ENCODE measurements at regions not wholly inside any gene's neighbourhood (a gene's known extent, or its start where the extent isn't known, plus 50 kb on each side); places are given as distances from the start of the nearest gene placed in this dataset.

DNA sequence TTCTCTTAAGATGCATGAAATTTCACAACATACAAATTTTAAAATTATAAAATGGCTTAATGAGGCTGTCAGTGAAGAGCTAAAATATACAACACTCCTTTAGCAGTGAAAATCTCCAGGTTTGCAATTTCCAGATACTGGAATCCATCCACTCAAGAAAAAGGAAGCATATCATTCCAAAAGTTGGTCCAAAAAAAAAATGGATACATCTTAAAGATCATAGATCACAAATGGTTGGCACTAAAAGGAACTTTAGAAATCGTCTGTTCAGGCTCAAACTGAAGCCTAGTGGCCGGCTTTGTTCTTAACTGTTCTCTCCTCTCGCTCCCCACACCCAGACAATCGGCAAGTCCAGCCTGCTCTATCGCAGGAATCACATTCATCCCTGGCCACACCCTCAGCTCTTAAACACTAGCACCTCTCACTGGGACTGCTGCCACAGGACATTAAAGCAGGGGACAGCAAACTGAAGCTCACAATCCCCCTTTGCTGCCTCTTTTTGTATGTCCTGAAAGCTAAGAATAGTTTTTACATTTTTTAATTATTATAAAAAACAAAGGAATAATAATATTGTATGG, 130.3 kb upstream of the CDIN1 start:
- TF ChIP-seq, protein P1, sequence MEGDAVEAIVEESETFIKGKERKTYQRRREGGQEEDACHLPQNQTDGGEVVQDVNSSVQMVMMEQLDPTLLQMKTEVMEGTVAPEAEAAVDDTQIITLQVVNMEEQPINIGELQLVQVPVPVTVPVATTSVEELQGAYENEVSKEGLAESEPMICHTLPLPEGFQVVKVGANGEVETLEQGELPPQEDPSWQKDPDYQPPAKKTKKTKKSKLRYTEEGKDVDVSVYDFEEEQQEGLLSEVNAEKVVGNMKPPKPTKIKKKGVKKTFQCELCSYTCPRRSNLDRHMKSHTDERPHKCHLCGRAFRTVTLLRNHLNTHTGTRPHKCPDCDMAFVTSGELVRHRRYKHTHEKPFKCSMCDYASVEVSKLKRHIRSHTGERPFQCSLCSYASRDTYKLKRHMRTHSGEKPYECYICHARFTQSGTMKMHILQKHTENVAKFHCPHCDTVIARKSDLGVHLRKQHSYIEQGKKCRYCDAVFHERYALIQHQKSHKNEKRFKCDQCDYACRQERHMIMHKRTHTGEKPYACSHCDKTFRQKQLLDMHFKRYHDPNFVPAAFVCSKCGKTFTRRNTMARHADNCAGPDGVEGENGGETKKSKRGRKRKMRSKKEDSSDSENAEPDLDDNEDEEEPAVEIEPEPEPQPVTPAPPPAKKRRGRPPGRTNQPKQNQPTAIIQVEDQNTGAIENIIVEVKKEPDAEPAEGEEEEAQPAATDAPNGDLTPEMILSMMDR (IDR thresholded peaks at IDR 0.05), result no peak
- TF ChIP-seq POLR2AphosphoS5 (IDR thresholded peaks at IDR 0.05) (no peak), EP300 (IDR thresholded peaks at IDR 0.05) (no peak)
